ENCODE measurements at regions not wholly inside any gene's neighbourhood (a gene's known extent, or its start where the extent isn't known, plus 50 kb on each side); places are given as distances from the start of the nearest gene placed in this dataset.

GRCh38 chr12:104825408-104825807 lies 132.7 kb downstream of the SLC41A2 start:
- no peaks in the 10 kb centered on the region for H3K27me3 ChIP-seq
- H3K4me3 ChIP-seq, result no peak overlapping the region
- H3K36me3 ChIP-seq, result no peaks in the 10 kb centered on the region
- no peak for ATAC-seq
- H3K27ac ChIP-seq, result no peak overlapping the region
- 74 to 83% methylated on average over 2 of the region's 2 CpGs for WGBS, 2 donors
- intact Hi-C loops (cut with DNase I), result no loop called here
- TF ChIP-seq CTCF (IDR thresholded peaks at IDR 0.05), result peak in 3 of 9 donors; percentile 6 to 25 (median 12)
- no peaks in the 10 kb centered on the region for H3K4me1 ChIP-seq
- no peak for DNase-seq
- H3K9me3 ChIP-seq, result peaks cover 0 to 25% (median 9%) of the 10 kb centered on the region in 11 donors

DNA sequence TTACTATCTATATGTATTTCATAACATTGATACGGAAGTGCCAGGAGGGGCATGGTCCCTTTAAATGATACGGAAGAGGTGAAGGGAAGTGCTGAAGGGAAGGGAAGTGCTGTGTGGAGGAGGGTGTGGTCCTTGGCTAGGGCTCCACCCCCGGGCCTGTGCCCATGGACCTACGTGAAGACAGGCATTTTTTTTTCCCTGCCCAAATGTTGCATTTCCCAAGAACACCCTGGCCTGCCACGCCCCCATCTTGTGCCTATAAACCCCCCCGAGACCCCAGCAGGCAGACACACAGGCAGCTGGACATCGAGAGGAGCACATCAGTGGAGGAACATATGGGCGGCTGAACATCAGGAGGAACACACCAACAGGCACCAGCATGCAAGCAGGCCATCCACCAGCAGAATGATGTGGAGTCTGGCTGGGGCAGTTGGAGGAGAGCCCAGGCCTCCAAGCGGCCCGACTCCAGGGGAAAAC lies 134.1 kb downstream of the SLC41A2 start:
- Histone ChIP-seq H3K27me3 (no peaks in the 10 kb centered on the region), H3K4me1 (no peaks in the 10 kb centered on the region), H3K4me3 (no peak overlapping the region), H3K9me3 (peaks cover 0 to 36% (median 9%) of the 10 kb centered on the region in 11 donors), H3K36me3 (no peaks in the 10 kb centered on the region), H3K27ac (peak overlapping the region in 1 of 10 donors; percentile 5)
- 82 to 85% methylated on average over 10 of the region's 10 CpGs for WGBS, 2 donors
- ATAC-seq, result no peak
- TF ChIP-seq CTCF (IDR thresholded peaks at IDR 0.05), result no peak
- intact Hi-C loops (cut with DNase I), result no loop called here
- peak in 1 of 2 donors; percentile 17 for DNase-seq

DNA sequence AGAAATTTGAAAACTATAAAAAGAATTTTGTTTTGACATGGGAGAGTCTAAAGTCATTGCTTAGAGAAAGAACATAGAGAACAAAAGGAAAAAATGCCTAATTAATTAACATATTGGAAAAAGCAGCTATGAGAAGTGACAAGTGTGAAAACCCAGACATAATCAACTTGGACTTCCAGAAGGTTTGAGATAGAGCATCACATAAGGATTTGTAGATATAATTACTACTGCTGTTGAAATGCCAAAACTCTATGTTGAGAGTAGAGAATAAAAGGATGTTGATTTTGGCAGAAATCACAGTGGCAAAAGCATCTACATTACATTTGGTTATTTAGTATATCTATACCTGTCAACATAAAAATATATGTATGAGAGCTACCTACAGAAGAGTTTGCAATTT lies 135.1 kb downstream of the SLC41A2 start:
- intact Hi-C loops (cut with DNase I), result no loop called here
- Histone ChIP-seq H3K4me1 (no peaks in the 10 kb centered on the region), H3K27me3 (no peaks in the 10 kb centered on the region), H3K36me3 (no peaks in the 10 kb centered on the region), H3K9me3 (peaks cover 0 to 40% (median 9%) of the 10 kb centered on the region in 11 donors), H3K27ac (no peak overlapping the region), H3K4me3 (no peak overlapping the region)
- no peak for TF ChIP-seq CTCF (IDR thresholded peaks at IDR 0.05)
- ATAC-seq (no peak), DNase-seq (no peak)

DNA sequence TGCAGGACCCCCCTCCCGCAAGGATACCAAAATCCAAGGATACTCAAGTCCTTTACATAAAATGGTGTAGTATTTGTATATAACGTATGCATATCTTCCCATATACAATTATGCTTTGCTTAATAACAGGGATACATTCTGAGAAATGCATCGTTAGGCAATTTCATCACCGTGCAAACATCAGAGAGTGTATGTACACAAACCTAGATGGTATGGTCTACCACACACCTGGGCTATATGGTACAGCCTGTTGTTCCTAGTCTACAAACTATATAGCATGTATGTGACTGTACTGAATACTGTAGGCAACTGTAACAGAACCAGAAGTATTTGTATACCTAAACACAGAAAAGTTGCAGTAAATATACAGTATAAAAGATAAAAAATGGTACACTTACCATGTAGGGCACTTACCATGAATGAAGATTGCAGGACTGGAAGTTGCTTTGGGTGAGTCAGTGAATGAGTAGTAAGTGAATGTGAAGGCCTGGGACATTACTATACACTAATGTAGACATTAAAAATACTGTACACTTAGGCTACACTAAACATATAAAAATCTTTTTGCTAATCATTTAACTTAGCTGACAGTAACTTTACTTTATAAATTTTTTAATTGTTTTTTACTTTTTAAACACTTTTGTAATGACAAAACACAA lies 141.1 kb downstream of the SLC41A2 start:
- no peak for ATAC-seq
- 82 to 96% methylated on average over 4 of the region's 4 CpGs for WGBS, 2 donors
- intact Hi-C loops (cut with DNase I), result no loop called here

More for the DNA sequence above, 141.1 kb downstream of the SLC41A2 start:
- no peak for DNase-seq
- no peak overlapping the region for H3K27ac ChIP-seq
- H3K9me3 ChIP-seq, result peaks cover 0 to 15% (median 0%) of the 10 kb centered on the region in 11 donors
- H3K36me3 ChIP-seq, result no peaks in the 10 kb centered on the region
- H3K4me1 ChIP-seq, result no peaks in the 10 kb centered on the region
- TF ChIP-seq CTCF (IDR thresholded peaks at IDR 0.05), result no peak
- H3K4me3 ChIP-seq, result no peak overlapping the region
- H3K27me3 ChIP-seq, result no peaks in the 10 kb centered on the region
